Sigmoid colon (tissue), 6 donors: ENCODE measurements at regions not wholly inside any gene's neighbourhood (a gene's known extent, or its start where the extent isn't known, plus 50 kb on each side); places are given as distances from the start of the nearest gene placed in this dataset.

Experiments
- DNase-seq: peaks from one replicate; pipeline ENCODE4 v3.0.0-alpha.2; 2019
- H3K27ac ChIP-seq, 4 donors: fragments of 200-600 bp; sonication (generic); one replicate each; pipeline ENCODE4 v1.5.1; 2016 to 2019; ENCODE audit warnings: mild to moderate bottlenecking in 1 of 4
- H3K27me3 ChIP-seq, 3 donors: fragments of 200-600 bp; sonication (generic); one replicate each; pipeline ENCODE4 v1.5.1; 2019; ENCODE audit warnings: mild to moderate bottlenecking in 1 of 3
- H3K36me3 ChIP-seq, 4 donors: fragments of 200-600 bp; sonication (generic); one replicate each; pipeline ENCODE4 v1.5.1; 2016 to 2019
- H3K4me1 ChIP-seq, 4 donors: fragments of 200-600 bp; sonication (generic); one replicate each; pipeline ENCODE4 v1.5.1; 2017 to 2019
- H3K4me3 ChIP-seq, 4 donors: fragments of 200-600 bp; sonication (generic); one replicate each; pipeline ENCODE4 v1.5.1; 2017 to 2019; ENCODE audit warnings: mild to moderate bottlenecking in 2 of 4, moderate library complexity in 1 of 4
- H3K9me3 ChIP-seq, 4 donors: fragments of 200-600 bp in 3 of 4; sonication (generic) in 3 of 4; one replicate each; pipeline versions ENCODE4 v1.5.1 to v1.6.1; 2013 to 2019
- CTCF ChIP-seq, 4 experiments: fragments of 450-650 bp in 3 of 4; fragments of 200-600 bp in 1 of 4; IDR thresholded peaks; one replicate each; pipeline ENCODE4 v1.5.1; 2016 to 2019; ENCODE audit warnings: antibody characterized with exemption in 4 of 4, mild to moderate bottlenecking in 3 of 4, moderate library complexity in 2 of 4
- EP300 ChIP-seq, 4 donors: sonication (generic); formaldehyde crosslinking; IDR thresholded peaks; one replicate each; pipeline ENCODE4 v1.6.1; 2017; ENCODE audit warnings: antibody characterized with exemption in 4 of 4
- POLR2A ChIP-seq, 2 donors: fragments of 450-650 bp; IDR thresholded peaks; one replicate each; pipeline ENCODE4 v1.6.1; 2016; ENCODE audit warnings: antibody characterized with exemption in 2 of 2, mild to moderate bottlenecking in 2 of 2, moderate library complexity in 2 of 2
- POLR2AphosphoS5 ChIP-seq, 4 donors: sonication (generic); formaldehyde crosslinking; IDR thresholded peaks; one replicate each; pipeline ENCODE4 v1.6.1; 2017; ENCODE audit warnings: antibody characterized with exemption in 4 of 4
- WGBS, 2 donors: extraction: QIAGEN DNeasy Blood & Tissue Kit; methylation state at CpG; one replicate each; pipeline ENCODE4 v1.1.7; 2013; 5-methylcytosine and 5-hydroxymethylcytosine counted together
- intact Hi-C: fragments of 100-400 bp; cut with DNase I; formaldehyde crosslinking; loops from one replicate; pipeline ENCODE4 v1.15.1; 2023
- donor health status: healthy with polysubstance abuse.
- donor health status: healthy.

- TF ChIP-seq POLR2A (IDR thresholded peaks at IDR 0.05) (no peak), CTCF (IDR thresholded peaks at IDR 0.05) (no peak), EP300 (IDR thresholded peaks at IDR 0.05) (no peak), POLR2AphosphoS5 (IDR thresholded peaks at IDR 0.05) (no peak)
- WGBS, 2 donors: 67 to 79% methylated on average over 7 of the region's 7 CpGs
- no peak overlapping the region for H3K4me3 ChIP-seq
- no peaks in the 10 kb centered on the region for H3K27me3 ChIP-seq
- no peak for DNase-seq
- H3K9me3 ChIP-seq: no peaks in the 10 kb centered on the region
- no peak overlapping the region for H3K27ac ChIP-seq
- intact Hi-C loops: no loop called here
- no peaks in the 10 kb centered on the region for H3K36me3 ChIP-seq
- no peaks in the 10 kb centered on the region for H3K4me1 ChIP-seq
Observed at GRCh38 chr5:30804739-30805505, 388.6 kb upstream of the CDH6 start.

GRCh38 chr5:30802961-30803705, 390.4 kb upstream of the CDH6 start:
- H3K36me3 ChIP-seq: no peaks in the 10 kb centered on the region
- no peak overlapping the region for H3K4me3 ChIP-seq
- DNase-seq: no peak
- no peaks in the 10 kb centered on the region for H3K4me1 ChIP-seq
- intact Hi-C loops: no loop called here
- H3K9me3 ChIP-seq: no peaks in the 10 kb centered on the region
- WGBS, 2 donors: 88 to 90% methylated on average over 5 of the region's 5 CpGs
- H3K27ac ChIP-seq: no peak overlapping the region
- H3K27me3 ChIP-seq: no peaks in the 10 kb centered on the region
- TF ChIP-seq POLR2A (IDR thresholded peaks at IDR 0.05) (no peak), EP300 (IDR thresholded peaks at IDR 0.05) (no peak), CTCF (IDR thresholded peaks at IDR 0.05) (no peak), POLR2AphosphoS5 (IDR thresholded peaks at IDR 0.05) (no peak)

GRCh38 chr5:30781643-30782042, 411.8 kb upstream of the CDH6 start:
- Histone ChIP-seq H3K36me3 (no peaks in the 10 kb centered on the region), H3K9me3 (no peaks in the 10 kb centered on the region), H3K4me1 (no peaks in the 10 kb centered on the region), H3K27me3 (no peaks in the 10 kb centered on the region), H3K27ac (no peak overlapping the region), H3K4me3 (no peak overlapping the region)
- WGBS, 2 donors: 85 to 87% methylated on average over 2 of the region's 2 CpGs
- DNase-seq: no peak
- no peak for TF ChIP-seq POLR2A (IDR thresholded peaks at IDR 0.05)
- TF ChIP-seq POLR2AphosphoS5 (IDR thresholded peaks at IDR 0.05): no peak
- TF ChIP-seq EP300 (IDR thresholded peaks at IDR 0.05): no peak
- TF ChIP-seq CTCF (IDR thresholded peaks at IDR 0.05): no peak
- intact Hi-C loops: no loop called here

GRCh38 chr5:30768056-30768690, 425.3 kb upstream of the CDH6 start:
- Histone ChIP-seq H3K36me3 (no peaks in the 10 kb centered on the region), H3K27ac (no peak overlapping the region), H3K4me1 (peaks cover 0 to 5% (median 0%) of the 10 kb centered on the region in 4 donors), H3K27me3 (no peaks in the 10 kb centered on the region), H3K4me3 (no peak overlapping the region), H3K9me3 (no peaks in the 10 kb centered on the region)
- TF ChIP-seq POLR2AphosphoS5 (IDR thresholded peaks at IDR 0.05) (no peak), CTCF (IDR thresholded peaks at IDR 0.05) (no peak), EP300 (IDR thresholded peaks at IDR 0.05) (no peak), POLR2A (IDR thresholded peaks at IDR 0.05) (no peak)
- no peak for DNase-seq
- intact Hi-C loops: no loop called here
- 48 to 51% methylated on average over 1 of the region's 1 CpG for WGBS, 2 donors
